ENCODE measurements at regions not wholly inside any gene's neighbourhood (a gene's known extent, or its start where the extent isn't known, plus 50 kb on each side); places are given as distances from the start of the nearest gene placed in this dataset.

DNA sequence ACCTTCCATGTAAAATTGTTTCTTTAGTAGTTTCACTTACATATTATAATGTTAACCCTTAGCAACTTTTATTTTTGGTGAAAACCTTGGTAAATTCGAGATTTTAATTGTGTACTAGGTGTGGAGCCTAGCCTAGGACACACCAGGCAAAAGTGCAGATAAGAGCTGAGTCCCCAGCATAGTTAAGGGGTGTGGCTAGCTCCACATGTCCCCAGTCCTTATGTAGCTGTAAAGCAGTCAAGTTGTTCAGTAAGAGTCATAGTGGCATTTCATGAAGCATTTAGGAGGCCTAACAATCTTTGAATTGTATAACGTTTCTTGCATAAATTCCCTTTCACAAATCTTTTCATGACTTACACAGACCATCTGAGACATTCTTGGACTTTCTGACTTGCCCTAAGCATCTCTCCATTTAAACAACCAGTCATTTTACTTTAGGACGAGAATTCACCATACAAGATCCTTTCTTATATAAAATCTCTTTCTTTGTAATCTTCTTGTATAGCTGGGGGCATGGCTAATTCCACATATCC lies 53.8 kb upstream of the INHBA start:
- TF ChIP-seq EZH2 (IDR thresholded peaks at IDR 0.05), result no peak
- no peak for TF ChIP-seq POLR2AphosphoS5 (IDR thresholded peaks at IDR 0.05; ENCODE audit: borderline replicate concordance, low read depth, low read length)

Measured in SK-N-MC (cell line).